ENCODE measurements at regions not wholly inside any gene's neighbourhood (a gene's known extent, or its start where the extent isn't known, plus 50 kb on each side); places are given as distances from the start of the nearest gene placed in this dataset.

- TF ChIP-seq POLR2A (IDR thresholded peaks at IDR 0.05; ENCODE audit: low read depth, low read length) (no peak), TAF1 (IDR thresholded peaks at IDR 0.05; ENCODE audit: borderline replicate concordance, low read depth, low read length) (no peak), POLR2AphosphoS5 (IDR thresholded peaks at IDR 0.05; ENCODE audit: low read depth, low read length) (no peak)
- FAIRE-seq = peak; percentile 50
- DNase-seq (ENCODE audit: insufficient read length) = no peak
Observed at GRCh38 chr7:130872756-130873448, 138.9 kb upstream of the KLF14 start.

- no peak for FAIRE-seq
- no peak for DNase-seq (ENCODE audit: insufficient read length)
- TF ChIP-seq POLR2AphosphoS5 (IDR thresholded peaks at IDR 0.05; ENCODE audit: low read depth, low read length) = no peak
- TF ChIP-seq POLR2A (IDR thresholded peaks at IDR 0.05; ENCODE audit: low read depth, low read length) = no peak
- TF ChIP-seq TAF1 (IDR thresholded peaks at IDR 0.05; ENCODE audit: borderline replicate concordance, low read depth, low read length) = no peak
Observed at GRCh38 chr7:130874071-130874915, 140.3 kb upstream of the KLF14 start.

- TF ChIP-seq POLR2A (IDR thresholded peaks at IDR 0.05; ENCODE audit: low read depth, low read length) (no peak), POLR2AphosphoS5 (IDR thresholded peaks at IDR 0.05; ENCODE audit: low read depth, low read length) (no peak), TAF1 (IDR thresholded peaks at IDR 0.05; ENCODE audit: borderline replicate concordance, low read depth, low read length) (no peak)
- peak; percentile 46 for FAIRE-seq
- no peak for DNase-seq (ENCODE audit: insufficient read length)
Observed at GRCh38 chr7:130875265-130875741, 141.3 kb upstream of the KLF14 start.

- no peak for FAIRE-seq
- no peak for TF ChIP-seq POLR2A (IDR thresholded peaks at IDR 0.05; ENCODE audit: low read depth, low read length)
- DNase-seq (ENCODE audit: insufficient read length) = no peak
Observed at GRCh38 chr7:130875901-130876300, 141.9 kb upstream of the KLF14 start.

- TF ChIP-seq POLR2A (IDR thresholded peaks at IDR 0.05; ENCODE audit: low read depth, low read length) (no peak), POLR2AphosphoS5 (IDR thresholded peaks at IDR 0.05; ENCODE audit: low read depth, low read length) (0 out of 2 replicates have a peak, but pooled peaks have one; percentile 3), TAF1 (IDR thresholded peaks at IDR 0.05; ENCODE audit: borderline replicate concordance, low read depth, low read length) (no peak)
- FAIRE-seq = no peak
- no peak for DNase-seq (ENCODE audit: insufficient read length)
Observed at GRCh38 chr7:130877236-130877990, 143.4 kb upstream of the KLF14 start.

- FAIRE-seq = no peak
Observed at GRCh38 chr7:130877991-130878305, 143.9 kb upstream of the KLF14 start.

GRCh38 chr7:130878785-130879184, 144.8 kb upstream of the KLF14 start:
- no peak for TF ChIP-seq TAF1 (IDR thresholded peaks at IDR 0.05; ENCODE audit: borderline replicate concordance, low read depth, low read length)
- TF ChIP-seq POLR2AphosphoS5 (IDR thresholded peaks at IDR 0.05; ENCODE audit: low read depth, low read length) = no peak
- no peak for TF ChIP-seq POLR2A (IDR thresholded peaks at IDR 0.05; ENCODE audit: low read depth, low read length)
- FAIRE-seq (no peak), DNase-seq (ENCODE audit: insufficient read length) (no peak)

More at GRCh38 chr7:130877991-130878305, 143.9 kb upstream of the KLF14 start:
- TF ChIP-seq POLR2A (IDR thresholded peaks at IDR 0.05; ENCODE audit: low read depth, low read length) = no peak
- DNase-seq (ENCODE audit: insufficient read length) = no peak

- FAIRE-seq (no peak), DNase-seq (ENCODE audit: insufficient read length) (no peak)
- no peak for TF ChIP-seq TAF1 (IDR thresholded peaks at IDR 0.05; ENCODE audit: borderline replicate concordance, low read depth, low read length)
- TF ChIP-seq POLR2AphosphoS5 (IDR thresholded peaks at IDR 0.05; ENCODE audit: low read depth, low read length) = no peak
- no peak for TF ChIP-seq POLR2A (IDR thresholded peaks at IDR 0.05; ENCODE audit: low read depth, low read length)
Observed at GRCh38 chr7:130879191-130879590, 145.2 kb upstream of the KLF14 start.

GRCh38 chr7:130880668-130881067, 146.7 kb upstream of the KLF14 start:
- no peak for FAIRE-seq
- DNase-seq (ENCODE audit: insufficient read length) = no peak
- no peak for TF ChIP-seq TAF1 (IDR thresholded peaks at IDR 0.05; ENCODE audit: borderline replicate concordance, low read depth, low read length)
- TF ChIP-seq POLR2A (IDR thresholded peaks at IDR 0.05; ENCODE audit: low read depth, low read length) = no peak
- no peak for TF ChIP-seq POLR2AphosphoS5 (IDR thresholded peaks at IDR 0.05; ENCODE audit: low read depth, low read length)

GRCh38 chr7:130881091-130881798, 147.2 kb upstream of the KLF14 start:
- TF ChIP-seq POLR2A (IDR thresholded peaks at IDR 0.05; ENCODE audit: low read depth, low read length) (no peak), TAF1 (IDR thresholded peaks at IDR 0.05; ENCODE audit: borderline replicate concordance, low read depth, low read length) (no peak), POLR2AphosphoS5 (IDR thresholded peaks at IDR 0.05; ENCODE audit: low read depth, low read length) (no peak)
- DNase-seq (ENCODE audit: insufficient read length) (no peak), FAIRE-seq (no peak)

- DNase-seq (ENCODE audit: insufficient read length) (no peak), FAIRE-seq (no peak)
- TF ChIP-seq POLR2A (IDR thresholded peaks at IDR 0.05; ENCODE audit: low read depth, low read length) (no peak), POLR2AphosphoS5 (IDR thresholded peaks at IDR 0.05; ENCODE audit: low read depth, low read length) (no peak), TAF1 (IDR thresholded peaks at IDR 0.05; ENCODE audit: borderline replicate concordance, low read depth, low read length) (no peak)
Observed at GRCh38 chr7:130881799-130882141, 147.8 kb upstream of the KLF14 start.

Measured in GM12892 (cell line).